ENCODE measurements at regions not wholly inside any gene's neighbourhood (a gene's known extent, or its start where the extent isn't known, plus 50 kb on each side); places are given as distances from the start of the nearest gene placed in this dataset.

DNA sequence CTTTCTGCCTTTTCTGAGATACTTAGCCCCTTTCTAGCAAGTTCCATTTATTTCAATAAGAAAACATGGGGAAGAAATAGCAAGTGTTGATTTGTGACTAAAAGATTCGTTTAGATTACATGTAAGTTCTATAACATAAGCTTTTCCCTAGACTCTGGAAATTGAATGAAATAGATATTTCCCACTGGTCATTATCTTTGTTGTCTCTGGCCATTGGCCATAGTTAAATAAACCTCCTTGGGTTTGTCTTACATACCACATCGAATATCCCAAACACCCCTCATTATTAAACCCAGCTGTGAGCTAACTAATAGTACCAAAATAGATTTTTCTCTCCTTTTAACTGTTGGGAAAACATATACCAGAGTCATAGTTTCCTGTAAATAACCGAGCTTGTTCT, 534.8 kb downstream of the IQCM start:
- intact Hi-C loops (cut with micrococcal nuclease), result no loop called here
- POLR2A ChIA-PET, result no interaction called here

DNA sequence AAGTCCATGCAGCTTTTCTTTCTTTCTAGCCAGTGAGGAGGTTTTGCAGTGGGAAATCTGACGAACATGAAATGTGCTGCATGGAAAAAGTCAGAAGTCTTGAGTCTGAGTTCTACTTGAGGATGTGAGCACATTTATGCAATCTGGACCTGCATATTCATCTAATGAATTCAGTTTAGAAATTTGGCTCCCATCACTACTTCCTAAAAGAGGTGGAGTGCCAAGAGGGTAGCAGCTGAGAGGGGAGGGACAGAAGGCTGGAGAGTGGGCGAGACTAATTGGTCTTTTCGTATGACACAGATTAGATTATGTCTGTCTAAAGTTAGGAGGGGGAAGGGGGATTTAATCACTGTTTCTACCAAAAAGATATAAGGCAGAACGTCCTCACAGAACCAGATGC, 535.9 kb downstream of the IQCM start:
- CTCF ChIA-PET, result no interaction called here
- no CpG with 5 or more reads among the region's 4 CpGs for WGBS (ENCODE audit: insufficient coverage)
- POLR2A ChIA-PET, result no interaction called here
- Histone ChIP-seq H4K20me1 (ENCODE audit: control insufficient read depth, insufficient read depth, low read length, poor library complexity, severe bottlenecking) (no peaks in the 10 kb centered on the region), H3K4me3 (ENCODE audit: control extremely low read depth in 1 of 5, extremely low read depth in 1 of 5, insufficient read depth in 1 of 5, low read depth in 2 of 5, low read length in 4 of 5) (no peak overlapping the region), H3K27me3 (replicated peaks in 1 of 4; ENCODE audit: control extremely low read depth in 1 of 4, control insufficient read depth in 3 of 4, insufficient read depth in 4 of 4, low read length in 3 of 4) (no peaks in the 10 kb centered on the region), H3K9ac (ENCODE audit: low read length) (no peak overlapping the region), H3K79me2 (ENCODE audit: control insufficient read depth, insufficient read depth, low read length) (no peaks in the 10 kb centered on the region), H3K36me3 (replicated peaks in 1 of 2; ENCODE audit: control extremely low read depth in 1 of 2, control insufficient read depth in 1 of 2, extremely low read depth in 1 of 2, insufficient read depth in 2 of 2, low read length in 1 of 2) (no peaks in the 10 kb centered on the region), H3K9me3 (ENCODE audit: control extremely low read depth in 1 of 3, control insufficient read depth in 2 of 3, insufficient read depth in 1 of 3, low read length in 2 of 3) (peaks cover 0 to 3% (median 0%) of the 10 kb centered on the region in 3 donors), H2AFZ (ENCODE audit: insufficient read depth, low read depth, low read length, poor library complexity, severe bottlenecking) (no peak overlapping the region), H3K4me2 (replicated peaks; ENCODE audit: low read depth, low read length, poor library complexity, severe bottlenecking) (no peak overlapping the region), H3K27ac (ENCODE audit: low read length in 2 of 2) (no peak overlapping the region), H3K4me1 (ENCODE audit: control insufficient read depth in 2 of 2, insufficient read depth in 2 of 2, low read length in 2 of 2) (no peaks in the 10 kb centered on the region)
- ATAC-seq (ENCODE audit: low read depth) (no peak), DNase-seq (no peak)
- TF ChIP-seq, protein P1, sequence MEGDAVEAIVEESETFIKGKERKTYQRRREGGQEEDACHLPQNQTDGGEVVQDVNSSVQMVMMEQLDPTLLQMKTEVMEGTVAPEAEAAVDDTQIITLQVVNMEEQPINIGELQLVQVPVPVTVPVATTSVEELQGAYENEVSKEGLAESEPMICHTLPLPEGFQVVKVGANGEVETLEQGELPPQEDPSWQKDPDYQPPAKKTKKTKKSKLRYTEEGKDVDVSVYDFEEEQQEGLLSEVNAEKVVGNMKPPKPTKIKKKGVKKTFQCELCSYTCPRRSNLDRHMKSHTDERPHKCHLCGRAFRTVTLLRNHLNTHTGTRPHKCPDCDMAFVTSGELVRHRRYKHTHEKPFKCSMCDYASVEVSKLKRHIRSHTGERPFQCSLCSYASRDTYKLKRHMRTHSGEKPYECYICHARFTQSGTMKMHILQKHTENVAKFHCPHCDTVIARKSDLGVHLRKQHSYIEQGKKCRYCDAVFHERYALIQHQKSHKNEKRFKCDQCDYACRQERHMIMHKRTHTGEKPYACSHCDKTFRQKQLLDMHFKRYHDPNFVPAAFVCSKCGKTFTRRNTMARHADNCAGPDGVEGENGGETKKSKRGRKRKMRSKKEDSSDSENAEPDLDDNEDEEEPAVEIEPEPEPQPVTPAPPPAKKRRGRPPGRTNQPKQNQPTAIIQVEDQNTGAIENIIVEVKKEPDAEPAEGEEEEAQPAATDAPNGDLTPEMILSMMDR (IDR thresholded peaks at IDR 0.05), result no peak
- TF ChIP-seq EZH2 (IDR thresholded peaks at IDR 0.05; ENCODE audit: borderline replicate concordance, insufficient read depth, low read depth, low read length, poor library complexity, severe bottlenecking), result no peak
- H3K4me1 Mint-ChIP-seq, result no peaks in the 10 kb centered on the region
- H3K4me3 Mint-ChIP-seq, result no peak overlapping the region
- no peaks in the 10 kb centered on the region for H3K27me3 Mint-ChIP-seq
- intact Hi-C loops (cut with micrococcal nuclease), result no loop called here
- peaks cover 2% of the 10 kb centered on the region for H3K9me3 Mint-ChIP-seq (ENCODE audit: insufficient read depth)
- H3K27ac Mint-ChIP-seq, result no peak overlapping the region

More for the DNA sequence above, 534.8 kb downstream of the IQCM start:
- Histone ChIP-seq H4K20me1 (ENCODE audit: control insufficient read depth, insufficient read depth, low read length, poor library complexity, severe bottlenecking) (no peaks in the 10 kb centered on the region), H3K4me1 (ENCODE audit: control insufficient read depth in 2 of 2, insufficient read depth in 2 of 2, low read length in 2 of 2) (no peaks in the 10 kb centered on the region), H3K4me2 (replicated peaks; ENCODE audit: low read depth, low read length, poor library complexity, severe bottlenecking) (no peak overlapping the region), H3K36me3 (replicated peaks in 1 of 2; ENCODE audit: control extremely low read depth in 1 of 2, control insufficient read depth in 1 of 2, extremely low read depth in 1 of 2, insufficient read depth in 2 of 2, low read length in 1 of 2) (no peaks in the 10 kb centered on the region), H3K9ac (ENCODE audit: low read length) (no peak overlapping the region), H2AFZ (ENCODE audit: insufficient read depth, low read depth, low read length, poor library complexity, severe bottlenecking) (no peak overlapping the region), H3K27ac (ENCODE audit: low read length in 2 of 2) (no peak overlapping the region), H3K4me3 (ENCODE audit: control extremely low read depth in 1 of 5, extremely low read depth in 1 of 5, insufficient read depth in 1 of 5, low read depth in 2 of 5, low read length in 4 of 5) (no peak overlapping the region), H3K9me3 (ENCODE audit: control extremely low read depth in 1 of 3, control insufficient read depth in 2 of 3, insufficient read depth in 1 of 3, low read length in 2 of 3) (no peaks in the 10 kb centered on the region), H3K79me2 (ENCODE audit: control insufficient read depth, insufficient read depth, low read length) (no peaks in the 10 kb centered on the region), H3K27me3 (replicated peaks in 1 of 4; ENCODE audit: control extremely low read depth in 1 of 4, control insufficient read depth in 3 of 4, insufficient read depth in 4 of 4, low read length in 3 of 4) (no peaks in the 10 kb centered on the region)
- H3K9me3 Mint-ChIP-seq (ENCODE audit: insufficient read depth), result no peaks in the 10 kb centered on the region
- ATAC-seq (ENCODE audit: low read depth) (no peak), DNase-seq (no peak)
- no peak for TF ChIP-seq EZH2 (IDR thresholded peaks at IDR 0.05; ENCODE audit: borderline replicate concordance, insufficient read depth, low read depth, low read length, poor library complexity, severe bottlenecking)
- TF ChIP-seq, protein P1 (IDR thresholded peaks at IDR 0.05), result no peak
- no peak overlapping the region for H3K4me3 Mint-ChIP-seq
- WGBS (ENCODE audit: insufficient coverage), result no CpG with 5 or more reads among the region's 3 CpGs
- H3K4me1 Mint-ChIP-seq, result no peaks in the 10 kb centered on the region
- CTCF ChIA-PET, result no interaction called here
- no peaks in the 10 kb centered on the region for H3K27me3 Mint-ChIP-seq
- no peak overlapping the region for H3K27ac Mint-ChIP-seq

Data from B cell (primary cell).